GM18502 (cell line): ENCODE measurements at regions not wholly inside any gene's neighbourhood (a gene's known extent, or its start where the extent isn't known, plus 50 kb on each side); places are given as distances from the start of the nearest gene placed in this dataset.
"Not testable (repeated sequence)": the region's sequence is repeated elsewhere in the genome, so short reads cannot be mapped to it uniquely, and the experiment has no call there.

Experiments used
- ATAC-seq: cut with Tn5 transposase; IDR thresholded peaks from one replicate; pipeline ENCODE4 v1.9.1; 2021; ENCODE audit warnings: mild to moderate bottlenecking; ENCODE audit not compliant: unreplicated experiment, poor library complexity

- no peak for ATAC-seq
Observed at GRCh38 chr5:124954784-124955183, 208.3 kb upstream of the ZNF608 start.

DNA sequence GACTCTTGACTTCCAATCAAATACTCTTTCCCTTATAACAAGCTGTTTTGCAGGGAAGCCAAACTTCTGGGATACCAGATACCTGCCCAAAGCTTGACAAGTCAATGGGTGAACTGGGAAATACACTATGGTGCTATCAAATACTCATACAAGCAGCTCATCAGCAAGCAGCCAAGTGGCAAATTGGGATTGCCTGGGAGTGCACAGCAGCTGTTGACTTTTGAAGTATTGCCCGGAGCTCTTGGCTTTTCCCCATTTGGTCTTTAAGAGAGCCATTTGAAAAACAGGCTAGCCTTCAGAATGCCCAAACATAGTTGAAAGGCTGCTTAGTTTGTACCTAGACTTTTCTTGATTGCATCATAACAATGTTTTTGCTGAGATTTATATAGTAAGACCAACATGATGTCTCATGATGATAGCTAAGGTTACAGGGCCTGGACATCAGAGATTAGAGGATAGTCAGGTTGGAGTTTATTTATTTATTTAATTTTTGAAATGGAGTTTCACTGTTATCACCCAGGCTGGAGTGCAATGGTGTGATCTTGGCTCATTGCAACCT is 210.1 kb upstream of the ZNF608 start:
- ATAC-seq = no peak

- ATAC-seq = no peak
Observed at GRCh38 chr5:124957063-124957462, 210.6 kb upstream of the ZNF608 start.

- no peak for ATAC-seq
Observed at GRCh38 chr5:124960266-124960665, 213.8 kb upstream of the ZNF608 start.

GRCh38 chr5:124961521-124961920 is 215.1 kb upstream of the ZNF608 start:
- no peak for ATAC-seq

GRCh38 chr5:124962111-124962510 is 215.7 kb upstream of the ZNF608 start:
- no peak for ATAC-seq

DNA sequence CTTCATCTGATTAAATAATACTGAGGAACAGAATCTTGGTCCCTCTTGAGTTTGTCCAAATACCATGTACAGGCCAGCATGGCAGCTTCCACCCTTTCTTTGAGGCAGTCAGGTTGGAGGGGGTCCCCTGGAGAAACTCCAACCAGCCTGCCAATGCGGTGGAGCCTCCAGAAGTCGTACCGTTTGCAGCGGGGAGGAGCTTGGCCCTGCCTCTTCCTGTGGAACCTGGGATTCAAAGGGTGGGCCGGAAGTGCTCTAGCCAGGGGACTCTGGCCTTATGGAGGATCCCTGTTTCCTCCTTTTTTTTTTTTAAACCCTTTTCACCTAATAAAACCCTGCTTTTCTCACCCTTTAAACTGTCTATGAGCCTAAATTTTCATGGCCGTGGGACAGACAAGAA is 216.3 kb upstream of the ZNF608 start:
- no peak for ATAC-seq

- ATAC-seq = no peak
Observed at GRCh38 chr5:124963236-124963919, 216.9 kb upstream of the ZNF608 start.

DNA sequence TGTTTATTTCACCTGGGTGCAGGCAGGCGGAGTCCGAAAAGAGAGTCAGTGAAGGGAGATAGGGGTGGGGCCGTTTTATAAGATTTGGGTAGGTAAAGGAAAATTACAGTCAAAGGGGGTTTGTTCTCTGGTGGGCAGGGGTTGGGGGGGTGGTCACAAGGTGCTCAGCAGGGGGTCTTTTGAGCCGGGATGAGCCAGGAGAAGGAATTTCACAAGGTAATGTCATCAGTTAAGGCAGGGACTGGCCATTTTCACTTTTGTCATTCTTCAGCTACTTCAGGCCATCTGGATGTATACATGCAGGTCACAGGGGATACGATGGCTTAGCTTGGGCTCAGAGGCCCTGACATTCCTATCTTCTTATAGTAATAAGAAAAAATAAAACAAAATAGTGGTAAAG is 220.3 kb upstream of the ZNF608 start:
- ATAC-seq = not testable (repeated sequence)

DNA sequence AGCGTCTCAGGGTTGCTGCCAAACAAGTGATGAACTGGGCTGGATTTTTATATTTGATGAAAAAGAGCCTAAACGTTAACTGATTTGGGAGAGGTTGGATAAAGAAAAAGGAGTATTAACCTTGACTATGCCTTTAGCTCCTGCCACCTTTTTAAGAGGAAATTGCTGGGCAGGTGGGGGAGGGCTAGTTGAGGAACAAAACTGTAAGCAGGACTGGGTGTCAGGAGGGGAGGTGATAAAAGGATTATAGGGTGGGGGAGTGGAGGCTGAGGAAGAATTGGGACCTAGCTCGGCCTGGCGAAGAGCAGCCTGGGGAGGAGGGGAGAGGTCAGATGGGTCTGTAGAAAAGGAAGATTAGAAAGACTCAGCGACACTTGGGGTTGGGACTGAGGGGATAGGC is 223.9 kb upstream of the ZNF608 start:
- ATAC-seq = not testable (repeated sequence)

DNA sequence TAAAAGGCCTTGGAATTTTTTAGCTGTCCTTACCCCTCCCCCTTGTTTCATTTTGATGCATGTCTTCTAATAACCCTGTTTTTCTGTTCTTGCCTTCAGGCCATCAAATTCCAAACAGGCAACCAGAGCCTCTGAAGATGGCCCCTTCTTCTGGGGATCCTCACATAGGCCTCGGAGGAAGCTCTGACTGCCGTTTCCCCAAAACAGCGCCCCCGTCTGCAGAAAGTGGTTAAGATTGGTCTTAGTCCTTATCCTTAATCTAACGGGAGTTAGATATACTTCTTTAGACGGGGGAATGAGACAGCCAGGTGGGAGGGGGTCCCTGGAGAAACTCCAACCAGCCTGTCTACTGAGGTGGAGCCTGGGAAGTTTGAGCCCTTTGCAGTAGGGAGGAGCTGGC is 226.3 kb upstream of the ZNF608 start:
- ATAC-seq = no peak

DNA sequence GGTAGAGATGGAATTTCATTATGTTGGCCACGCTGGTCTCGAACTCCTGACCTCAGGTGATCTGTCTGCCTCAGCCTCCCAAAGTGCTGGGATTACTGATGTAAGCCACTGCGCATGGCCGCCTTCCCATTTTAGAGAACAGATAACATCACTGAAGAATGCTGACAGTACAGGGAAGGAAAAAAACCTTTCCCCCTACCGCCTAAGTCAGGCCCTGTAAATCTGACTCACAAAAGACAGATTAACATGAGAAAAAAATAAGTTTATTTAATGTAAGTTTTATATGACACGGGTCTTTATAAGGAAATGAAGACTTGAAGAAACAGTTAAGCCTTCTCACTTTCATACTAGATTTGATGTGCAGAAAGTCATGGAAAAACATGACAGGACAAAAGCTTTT is 227.2 kb upstream of the ZNF608 start:
- no peak for ATAC-seq

GRCh38 chr5:124976086-124976485 is 229.6 kb upstream of the ZNF608 start:
- ATAC-seq = no peak

DNA sequence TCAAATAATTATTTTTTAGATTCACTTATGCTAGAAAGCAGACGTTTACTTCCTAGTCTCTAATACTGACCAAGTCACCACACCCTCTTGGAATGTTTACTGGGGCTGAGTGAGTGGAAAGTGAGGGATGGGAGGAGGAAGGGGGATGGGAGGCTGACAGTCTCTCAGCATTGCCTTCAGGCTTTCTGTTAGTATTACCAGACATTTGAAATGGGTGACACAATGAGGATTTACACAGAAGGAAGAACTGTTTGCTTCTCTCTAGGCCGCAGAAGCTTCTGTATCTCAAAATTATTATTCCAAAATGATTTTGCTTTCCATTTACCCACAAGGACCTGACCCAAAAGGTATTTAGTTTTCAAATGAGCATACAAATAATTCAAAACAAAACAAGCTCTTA is 232.8 kb upstream of the ZNF608 start:
- ATAC-seq = no peak

- peak; percentile 93 for ATAC-seq
Observed at GRCh38 chr5:124980163-124980941, 233.9 kb upstream of the ZNF608 start.

- no peak for ATAC-seq
Observed at GRCh38 chr5:124981901-124982300, 235.5 kb upstream of the ZNF608 start.

GRCh38 chr5:124986170-124986569 is 239.7 kb upstream of the ZNF608 start:
- no peak for ATAC-seq

DNA sequence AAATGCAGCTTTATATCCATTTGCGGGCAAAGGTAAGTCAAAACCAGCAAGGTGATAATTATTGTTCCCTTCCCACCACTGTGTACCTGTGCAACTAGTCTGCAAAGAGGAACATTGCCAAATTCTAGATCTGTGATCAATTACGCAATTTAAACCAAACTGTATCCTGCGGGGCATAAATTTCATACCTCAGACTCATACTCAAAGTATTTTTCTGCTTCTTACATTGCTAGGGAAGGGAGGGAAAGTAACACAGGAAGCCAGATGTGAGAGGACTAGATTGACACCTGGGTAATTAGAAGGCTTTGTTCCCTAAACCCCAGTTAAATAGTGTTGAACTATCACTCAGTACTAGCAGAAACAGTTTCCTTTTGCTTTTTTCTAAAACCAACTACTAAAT is 240.2 kb upstream of the ZNF608 start:
- no peak for ATAC-seq

GRCh38 chr5:124987786-124988185 is 241.3 kb upstream of the ZNF608 start:
- not testable (repeated sequence) for ATAC-seq

DNA sequence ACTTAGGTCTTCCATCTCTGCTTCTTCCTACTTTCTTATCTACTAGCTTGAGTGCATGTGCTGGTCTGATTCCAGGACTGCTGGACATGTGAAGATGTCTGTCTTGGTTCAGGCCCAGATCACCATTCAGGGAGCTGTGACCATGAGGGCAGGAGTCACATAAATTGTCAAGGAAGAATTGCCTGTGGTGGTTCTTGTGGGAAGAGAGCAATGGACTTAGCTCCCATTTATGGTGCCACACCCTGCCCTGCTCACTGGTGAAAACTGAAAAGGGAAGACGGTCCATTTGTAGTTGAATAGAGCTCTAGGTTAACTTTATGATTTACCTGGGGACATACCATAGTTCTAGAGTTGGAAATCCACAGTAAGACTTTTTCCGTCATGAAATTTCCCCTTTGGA is 244.3 kb upstream of the ZNF608 start:
- no peak for ATAC-seq

DNA sequence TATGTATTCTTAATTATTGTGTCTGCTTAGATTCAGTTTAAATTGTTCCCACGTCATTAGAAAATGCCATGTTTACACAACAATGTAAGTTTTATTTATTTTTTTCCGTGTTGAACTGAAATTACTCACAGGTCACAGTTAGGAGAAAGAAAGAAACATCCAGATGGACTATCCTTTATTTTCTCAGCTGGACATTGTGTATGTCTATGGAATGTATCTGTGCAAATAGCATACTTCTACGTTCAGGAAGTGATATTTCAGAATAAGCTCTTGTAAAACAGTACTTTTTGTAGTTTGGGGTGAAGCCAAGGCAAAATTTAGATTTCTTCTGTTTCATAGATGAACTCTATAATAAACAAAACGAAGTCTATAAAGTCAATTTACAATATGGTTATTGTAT is 249.0 kb upstream of the ZNF608 start:
- no peak for ATAC-seq
